ENCODE measurements at regions not wholly inside any gene's neighbourhood (a gene's known extent, or its start where the extent isn't known, plus 50 kb on each side); places are given as distances from the start of the nearest gene placed in this dataset.

- TF ChIP-seq CTCF (IDR thresholded peaks at IDR 0.05; ENCODE audit: low read depth, low read length): no peak
- TF ChIP-seq MAX (IDR thresholded peaks at IDR 0.05; ENCODE audit: low read depth, low read length): no peak
These were observed 1331.4 kb downstream of the NSUN3 start for GRCh38 chr3:95394286-95394685.
